ENCODE measurements at regions not wholly inside any gene's neighbourhood (a gene's known extent, or its start where the extent isn't known, plus 50 kb on each side); places are given as distances from the start of the nearest gene placed in this dataset.

DNA sequence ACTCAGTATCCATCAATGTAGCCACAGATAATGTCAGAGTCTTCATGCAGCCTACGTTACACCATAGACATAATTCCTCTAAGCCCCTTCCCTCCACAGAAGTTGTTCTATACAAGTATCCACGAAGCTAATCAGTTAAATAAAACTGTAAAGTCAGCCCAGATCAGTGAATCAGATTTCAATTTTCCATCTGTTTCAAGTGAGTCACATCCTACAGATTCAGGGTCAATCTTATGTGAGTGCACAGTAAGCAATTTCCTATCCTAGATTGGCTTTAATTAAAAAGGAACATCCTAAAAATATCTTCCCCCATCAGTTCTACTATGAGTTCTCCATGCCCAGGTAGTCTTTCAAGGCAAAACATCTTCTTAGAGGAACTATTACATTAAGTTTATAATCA, 402.5 kb downstream of the EFNA5 start:
- no peak for TF ChIP-seq FOXM1 (IDR thresholded peaks at IDR 0.05; ENCODE audit: borderline replicate concordance)
- TF ChIP-seq ELF4 (IDR thresholded peaks at IDR 0.05) = no peak
- TF ChIP-seq ZNF384 (IDR thresholded peaks at IDR 0.05) = no peak
- TF ChIP-seq SUZ12 (IDR thresholded peaks at IDR 0.05) = no peak
- no peak for TF ChIP-seq SP1 (IDR thresholded peaks at IDR 0.05)
- TF ChIP-seq FOXK2 (IDR thresholded peaks at IDR 0.05) = no peak
- TF ChIP-seq NFRKB (IDR thresholded peaks at IDR 0.05) = no peak
- no peak for TF ChIP-seq L3MBTL2 (conservative IDR thresholded peaks at IDR 0.05)
- no peak for TF ChIP-seq PKNOX1 (IDR thresholded peaks at IDR 0.05)

Data from HEK293T (cell line).